Frontal cortex (tissue), 3 donors: ENCODE measurements at regions not wholly inside any gene's neighbourhood (a gene's known extent, or its start where the extent isn't known, plus 50 kb on each side); places are given as distances from the start of the nearest gene placed in this dataset.

Experiments used
- DNase-seq, 2 donors: peaks; one replicate each; pipeline ENCODE4 v3.0.0; 2012; ENCODE audit warnings: low spot score in 2 of 2
- FAIRE-seq: peaks from 2 replicates; lab custom pipeline; 2012; peaks lifted over from hg19 to GRCh38; lab: Jason Lieb, UNC
- donor health status: control.
- donor health status: control.
- donor health status: control.

DNA sequence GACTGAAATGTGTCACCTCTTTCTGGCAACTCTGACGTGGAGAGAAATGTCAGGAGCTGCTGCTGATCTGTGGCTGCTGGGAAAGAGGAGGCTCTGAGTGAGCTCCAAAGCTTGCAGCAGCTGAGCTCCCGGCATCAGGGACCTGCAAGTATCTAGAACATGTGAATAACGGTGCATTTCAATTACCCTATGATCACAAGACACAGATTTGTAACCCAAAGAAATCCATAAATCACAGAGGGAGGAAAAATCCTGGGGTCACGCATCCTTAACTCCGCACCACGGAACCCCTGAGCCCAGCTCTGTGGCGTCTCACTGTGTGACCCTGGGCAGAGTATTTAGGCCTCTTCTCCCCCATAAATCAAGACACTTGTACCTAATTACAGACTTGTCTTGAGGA, 139.8 kb downstream of the IRX2 start:
- no peak for FAIRE-seq
- DNase-seq: no peak

GRCh38 chr5:2610986-2611385, 140.5 kb downstream of the IRX2 start:
- FAIRE-seq (no peak), DNase-seq (no peak)

- DNase-seq: no peak
- FAIRE-seq: no peak
Measured at GRCh38 chr5:2608391-2608790, 143.1 kb downstream of the IRX2 start.

DNA sequence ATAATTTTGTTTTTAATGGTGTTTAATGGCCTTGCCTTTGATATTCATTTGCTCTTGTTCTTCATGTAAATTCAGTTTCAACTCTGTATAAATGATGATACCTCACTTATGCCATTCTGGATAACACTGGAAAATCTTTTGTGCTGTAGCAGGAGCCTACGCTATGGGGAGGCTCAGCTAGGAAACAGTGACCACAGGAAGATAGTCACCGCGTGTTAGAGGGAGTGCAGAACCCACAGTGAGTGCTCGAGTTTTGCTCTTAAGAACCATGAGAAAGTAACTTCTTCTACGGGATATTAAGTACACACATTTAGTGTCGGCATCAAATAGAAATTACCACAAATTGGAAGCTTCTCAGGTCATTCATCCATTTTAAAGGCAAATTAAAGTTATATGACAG, 143.9 kb downstream of the IRX2 start:
- DNase-seq (no peak), FAIRE-seq (no peak)

GRCh38 chr5:2603272-2603575, 148.3 kb downstream of the IRX2 start:
- no peak for FAIRE-seq
- DNase-seq: no peak

DNA sequence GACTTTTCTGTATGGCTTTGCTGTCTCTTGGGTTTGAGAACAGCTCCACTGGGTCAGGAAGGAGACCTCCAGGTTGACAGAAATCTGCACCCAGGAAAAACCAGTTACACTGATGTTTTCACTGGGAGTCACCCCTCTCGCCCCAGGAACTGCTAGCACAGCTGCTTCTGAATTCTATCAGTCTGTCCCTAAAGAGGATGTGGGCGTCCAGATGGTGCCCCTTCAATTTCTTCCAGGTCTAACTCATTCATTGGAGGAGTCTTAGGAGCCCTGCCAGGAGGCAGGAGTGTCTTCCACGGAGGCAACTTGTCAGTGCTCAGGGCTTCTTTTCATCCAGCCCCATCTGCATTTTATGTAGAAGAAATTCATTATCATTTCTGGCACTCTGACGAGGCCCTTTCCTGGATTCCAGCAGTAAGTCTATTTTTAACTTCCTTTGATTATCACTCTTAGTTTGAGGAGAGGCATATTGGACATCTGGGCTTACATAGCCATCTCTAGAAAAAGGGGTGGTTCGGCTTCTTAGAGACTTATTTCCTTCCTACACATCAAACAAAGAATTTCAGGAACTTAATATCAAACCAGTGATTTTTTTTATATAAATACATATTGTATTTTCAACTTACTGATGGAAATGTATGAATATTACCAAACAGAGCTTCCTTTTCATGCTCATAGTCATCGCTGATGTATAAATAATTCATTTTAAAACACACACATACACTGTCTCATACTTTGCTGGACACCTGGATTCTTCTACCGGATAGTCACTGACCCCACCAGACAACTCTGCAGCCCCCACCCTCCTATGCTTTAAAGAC, 148.8 kb downstream of the IRX2 start:
- DNase-seq (peak in 1 of 2 donors; percentile 17), FAIRE-seq (no peak)

DNA sequence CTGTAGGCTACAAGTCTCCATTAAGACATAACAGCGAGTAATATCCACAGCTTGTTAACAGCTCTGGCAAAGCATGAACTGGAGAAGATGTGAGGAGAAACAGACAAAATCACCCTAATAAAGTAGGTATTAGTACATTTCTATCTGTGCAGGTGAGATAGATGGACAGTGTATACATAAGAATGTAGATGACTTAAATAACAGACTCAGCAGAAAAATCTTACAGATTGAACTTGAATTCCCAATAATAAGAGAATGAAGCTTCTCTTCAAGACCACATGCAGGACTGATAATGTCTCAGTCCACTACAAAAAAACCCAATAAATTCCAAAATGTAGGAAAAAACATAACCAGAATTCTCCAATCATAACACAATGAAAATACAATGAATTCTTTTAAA, 153.0 kb downstream of the IRX2 start:
- DNase-seq (no peak), FAIRE-seq (no peak)

DNA sequence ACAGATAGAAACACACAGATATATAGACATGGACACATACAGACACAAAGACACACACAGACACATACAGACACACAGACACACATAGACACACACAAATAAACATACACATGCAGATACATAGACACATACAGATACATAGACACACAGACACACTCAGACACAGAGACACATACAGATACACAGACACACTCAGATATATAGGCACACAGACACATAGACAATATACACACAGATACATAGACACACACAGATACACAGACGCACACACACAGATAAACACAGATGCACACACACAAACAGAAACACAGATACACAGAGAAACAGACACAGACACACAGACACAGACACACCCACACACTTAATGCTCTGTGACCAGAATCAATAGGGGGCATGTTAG, 156.8 kb downstream of the IRX2 start:
- DNase-seq (no peak), FAIRE-seq (no peak)

DNA sequence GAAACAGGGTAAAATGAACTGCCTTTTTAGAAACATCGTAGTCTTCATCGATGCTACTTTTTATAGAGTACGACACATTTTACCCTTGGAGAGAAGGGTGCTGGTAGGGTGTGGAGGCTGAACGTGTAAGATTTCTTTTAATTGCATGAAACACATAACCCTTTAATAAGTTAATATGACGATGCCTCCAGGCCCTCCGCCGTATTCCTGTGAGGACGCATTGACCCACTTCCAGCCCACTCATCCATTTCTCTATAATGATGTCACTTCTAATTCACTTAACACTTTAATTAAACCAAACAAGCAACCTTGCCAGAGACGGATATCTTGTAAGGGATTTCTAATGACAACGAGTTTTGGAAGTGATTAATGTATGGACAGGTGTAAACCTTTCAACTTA, 158.7 kb downstream of the IRX2 start:
- DNase-seq (no peak), FAIRE-seq (no peak)

GRCh38 chr5:2591777-2592453, 159.6 kb downstream of the IRX2 start:
- FAIRE-seq (no peak), DNase-seq (no peak)

DNA sequence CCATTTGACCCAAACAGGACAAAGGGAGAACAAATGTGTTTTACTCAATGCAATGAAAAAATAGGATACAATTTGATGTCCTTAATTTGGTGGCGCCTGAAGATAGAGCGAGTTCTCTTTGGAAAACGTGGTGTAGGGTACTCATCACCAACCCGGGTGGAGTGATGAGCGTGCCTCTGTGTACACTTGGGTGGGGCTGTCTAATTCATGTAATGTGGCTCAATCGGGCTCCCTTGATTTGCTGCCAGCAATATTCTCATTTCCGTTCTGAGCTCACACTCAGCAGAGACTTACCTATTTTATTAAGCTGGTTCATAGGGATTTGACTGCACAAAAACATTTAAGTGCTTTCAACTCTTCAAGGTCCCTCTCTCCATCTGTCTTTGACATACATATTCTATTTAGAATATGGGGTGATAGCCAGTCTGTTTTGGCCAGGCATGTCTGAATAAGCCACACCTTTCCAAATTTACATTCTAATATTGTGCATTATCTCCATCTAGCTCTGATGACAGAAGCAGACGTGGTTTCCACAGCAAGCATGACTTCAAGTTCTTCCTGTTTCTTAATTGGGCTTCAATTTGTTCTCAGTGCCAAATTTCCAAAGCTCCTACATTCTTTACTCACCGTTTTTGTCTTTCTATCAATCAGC, 162.5 kb downstream of the IRX2 start:
- FAIRE-seq (no peak), DNase-seq (no peak)

GRCh38 chr5:2587189-2588031, 164.1 kb downstream of the IRX2 start:
- no peak for FAIRE-seq
- no peak for DNase-seq

- FAIRE-seq (no peak), DNase-seq (no peak)
Measured at GRCh38 chr5:2586016-2586715, 165.3 kb downstream of the IRX2 start.

DNA sequence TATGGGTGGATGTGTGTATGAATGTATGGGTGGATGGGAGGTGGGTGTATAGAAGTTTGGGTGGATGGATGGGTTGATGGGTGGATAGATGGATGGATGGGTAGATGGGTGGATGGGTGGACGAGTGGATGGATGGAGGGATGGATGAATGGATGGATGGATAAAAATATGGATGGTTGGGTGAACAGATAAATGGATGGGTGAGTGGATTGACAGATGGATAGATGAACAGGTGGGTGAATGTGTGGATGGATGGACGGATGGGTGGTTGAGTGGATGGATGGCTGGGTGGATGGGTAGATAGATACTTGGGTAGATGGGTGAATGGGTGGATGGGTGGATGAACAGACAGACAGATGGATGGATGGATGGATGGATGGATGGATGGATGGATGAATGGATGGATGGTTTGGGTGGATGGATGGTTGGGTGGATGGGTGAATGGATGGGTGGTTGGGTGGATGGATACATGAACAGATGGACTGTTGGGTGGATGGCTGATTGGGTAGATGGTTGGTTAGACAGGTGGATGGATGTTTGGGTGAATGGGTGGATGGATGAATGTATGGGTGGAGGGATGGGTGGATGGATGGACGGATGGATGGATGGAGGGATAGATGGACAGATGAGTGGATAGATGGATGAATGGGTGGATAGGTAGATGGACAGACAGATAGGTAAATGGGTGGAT, 166.8 kb downstream of the IRX2 start:
- no peak for FAIRE-seq
- no peak for DNase-seq

- no peak for DNase-seq
- FAIRE-seq: no peak
Measured at GRCh38 chr5:2582507-2582906, 169.0 kb downstream of the IRX2 start.

GRCh38 chr5:2582106-2582505, 169.4 kb downstream of the IRX2 start:
- no peak for DNase-seq
- no peak for FAIRE-seq

GRCh38 chr5:2581418-2581817, 170.1 kb downstream of the IRX2 start:
- FAIRE-seq: no peak
- no peak for DNase-seq

DNA sequence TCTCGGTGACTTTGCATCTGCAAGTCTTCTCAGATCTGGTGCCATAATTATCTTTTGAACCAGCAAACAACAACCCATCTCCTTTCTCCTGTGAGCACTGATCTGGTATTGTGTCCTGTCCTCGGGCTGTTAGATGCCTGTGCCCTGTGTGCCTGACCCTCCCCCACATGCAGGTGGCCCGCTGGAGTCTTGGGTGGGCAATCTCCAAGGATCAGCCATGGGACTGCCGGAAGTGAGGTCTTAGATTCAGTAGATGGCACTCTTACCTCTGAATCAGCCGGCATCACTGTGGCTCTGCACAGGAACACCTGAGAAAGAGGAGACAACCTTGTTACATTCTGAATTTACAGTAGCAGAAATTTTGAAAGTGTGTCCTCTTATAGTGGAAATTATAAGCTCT, 172.4 kb downstream of the IRX2 start:
- DNase-seq (no peak), FAIRE-seq (no peak)

GRCh38 chr5:2577312-2578036, 174.0 kb downstream of the IRX2 start:
- FAIRE-seq (no peak), DNase-seq (no peak)
